GM21526 (cell line): ENCODE measurements at regions not wholly inside any gene's neighbourhood (a gene's known extent, or its start where the extent isn't known, plus 50 kb on each side); places are given as distances from the start of the nearest gene placed in this dataset.

Experiments
- ATAC-seq: cut with Tn5 transposase; IDR thresholded peaks from one replicate; pipeline ENCODE4 v1.9.1; 2021; ENCODE audit warnings: moderate library complexity; ENCODE audit not compliant: unreplicated experiment, low FRiP score

DNA sequence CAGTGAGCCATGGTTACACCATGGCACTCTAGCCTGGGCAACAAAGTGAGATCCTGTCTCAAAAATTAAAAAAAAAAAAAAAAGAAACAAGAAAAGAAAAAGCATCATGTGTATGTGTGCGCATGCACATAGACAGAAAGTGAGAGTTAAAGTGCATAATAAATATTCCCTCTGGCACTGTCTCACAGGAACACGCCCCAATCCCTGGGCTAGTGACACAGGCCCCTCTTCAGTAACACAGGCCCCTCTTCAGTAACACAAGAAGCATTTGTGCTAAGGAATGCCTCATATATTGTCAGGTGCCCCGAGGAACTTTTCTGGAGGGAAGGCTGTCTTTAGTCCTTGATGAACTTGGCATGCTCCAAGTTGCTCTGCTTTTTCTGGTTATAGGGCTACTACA lies 57.5 kb downstream of the RPL27A start:
- ATAC-seq = no peak

DNA sequence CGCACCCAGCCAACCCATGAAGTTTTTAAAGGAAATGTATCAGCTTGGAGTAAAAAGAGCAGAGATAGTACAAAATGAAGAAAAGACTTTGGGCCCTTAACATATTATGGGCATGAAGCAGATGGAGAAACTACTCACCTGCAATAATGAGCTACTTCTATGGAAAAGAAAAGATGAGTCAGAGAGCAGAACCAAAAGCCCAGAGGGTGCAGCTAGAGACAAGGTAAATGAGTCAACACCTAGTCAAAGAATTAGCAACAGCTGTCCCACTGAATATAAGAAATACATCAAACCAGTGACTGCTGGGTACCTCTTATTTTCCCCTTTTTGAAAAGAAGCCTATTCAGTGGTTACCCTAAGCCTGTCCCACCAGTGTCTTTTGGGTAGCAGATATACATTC lies 61.8 kb downstream of the RPL27A start:
- ATAC-seq = no peak

DNA sequence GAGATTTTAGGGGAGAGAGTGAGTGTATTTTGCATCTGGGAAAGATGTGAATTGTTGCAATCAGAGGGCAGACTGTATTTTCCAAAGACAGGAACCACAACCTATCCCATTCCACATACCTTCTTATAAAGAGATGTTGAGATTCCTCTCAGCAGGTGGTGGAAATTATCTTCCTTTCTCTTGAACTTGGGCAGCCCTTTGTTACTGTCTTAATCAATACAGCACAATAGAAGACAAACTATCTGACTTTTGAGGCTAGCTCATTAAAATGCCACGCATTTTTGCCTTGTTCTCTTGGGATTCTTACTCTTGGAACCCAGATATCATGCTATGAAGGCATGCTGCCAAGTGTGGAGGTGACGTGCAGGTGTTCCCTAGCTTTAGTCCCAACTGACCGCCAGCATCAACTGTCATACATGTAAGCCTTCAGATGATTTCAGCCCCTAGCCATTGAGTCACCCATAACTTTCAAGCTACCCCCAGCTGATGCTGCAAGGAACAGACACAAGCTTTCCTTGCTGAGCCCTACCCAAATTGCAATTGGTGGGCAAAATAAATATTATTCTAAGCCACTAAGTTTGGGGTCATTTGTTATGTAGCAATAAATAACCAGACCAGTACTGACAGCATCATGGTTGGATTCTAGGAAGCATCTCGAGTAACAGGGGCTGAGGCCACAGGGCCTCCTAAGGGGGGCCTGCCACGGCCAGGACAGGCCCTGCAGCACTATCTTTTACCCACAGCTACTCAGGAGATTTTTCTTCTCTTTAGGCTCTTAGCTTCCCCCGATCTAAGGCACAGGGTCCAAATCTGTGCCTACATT lies 63.0 kb downstream of the RPL27A start:
- ATAC-seq = no peak

DNA sequence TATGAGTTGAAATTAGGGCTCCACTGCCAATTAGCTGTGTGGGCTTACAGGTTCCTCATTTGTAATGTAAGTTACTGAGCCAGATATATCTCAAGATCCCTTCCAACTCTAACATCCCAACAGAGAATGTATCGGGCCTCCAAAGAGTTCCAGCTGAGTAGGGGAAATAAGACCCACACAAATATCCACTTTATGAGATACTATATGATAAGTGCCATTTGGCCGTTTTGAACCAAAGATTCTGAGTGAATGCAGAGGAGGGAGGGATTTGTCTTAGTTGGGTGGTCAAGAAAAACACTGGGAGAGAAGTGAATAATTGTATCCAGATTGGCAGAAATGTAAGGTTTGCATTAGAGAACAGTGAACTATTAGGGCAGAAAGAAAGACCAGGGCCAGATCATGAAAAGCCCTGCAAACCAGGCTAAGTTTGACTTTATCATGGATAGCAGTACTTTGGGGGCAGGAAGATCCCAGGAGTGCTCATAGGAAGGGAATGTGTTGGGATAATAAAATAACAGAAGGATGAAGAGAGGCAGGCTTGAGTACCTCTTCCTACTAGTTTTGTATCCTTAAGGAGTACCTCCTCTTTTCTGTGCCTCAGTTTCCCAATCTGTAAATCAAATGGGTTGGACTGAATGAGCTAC lies 63.9 kb downstream of the RPL27A start:
- no peak for ATAC-seq

- ATAC-seq = no peak
These were observed 64.6 kb downstream of the RPL27A start for GRCh38 chr11:8747173-8747572.

DNA sequence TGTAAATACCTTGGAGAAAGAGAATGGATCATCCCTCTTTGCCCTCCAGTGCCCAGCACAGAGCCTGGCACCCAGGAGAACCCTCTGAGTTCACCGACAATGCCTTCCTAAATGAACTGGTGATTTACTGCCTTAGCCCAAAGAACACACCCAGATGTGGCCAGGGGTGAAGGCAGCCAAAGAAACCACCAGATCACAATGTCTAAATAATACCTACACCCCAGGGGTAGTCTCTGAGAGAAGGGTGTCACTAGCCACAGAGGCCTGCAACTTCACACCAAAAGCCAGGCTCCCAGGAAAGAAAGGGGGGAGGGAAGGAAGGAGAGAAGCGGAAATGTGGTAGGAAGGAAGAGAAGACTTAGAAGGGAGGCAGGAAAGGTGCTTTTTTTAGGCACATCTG lies 65.7 kb downstream of the RPL27A start:
- ATAC-seq = no peak

GRCh38 chr11:8749202-8749601 lies 66.6 kb downstream of the RPL27A start:
- ATAC-seq = no peak

GRCh38 chr11:8754241-8754640 lies 71.6 kb downstream of the RPL27A start:
- no peak for ATAC-seq

GRCh38 chr11:8756201-8756600 lies 73.6 kb downstream of the RPL27A start:
- no peak for ATAC-seq

DNA sequence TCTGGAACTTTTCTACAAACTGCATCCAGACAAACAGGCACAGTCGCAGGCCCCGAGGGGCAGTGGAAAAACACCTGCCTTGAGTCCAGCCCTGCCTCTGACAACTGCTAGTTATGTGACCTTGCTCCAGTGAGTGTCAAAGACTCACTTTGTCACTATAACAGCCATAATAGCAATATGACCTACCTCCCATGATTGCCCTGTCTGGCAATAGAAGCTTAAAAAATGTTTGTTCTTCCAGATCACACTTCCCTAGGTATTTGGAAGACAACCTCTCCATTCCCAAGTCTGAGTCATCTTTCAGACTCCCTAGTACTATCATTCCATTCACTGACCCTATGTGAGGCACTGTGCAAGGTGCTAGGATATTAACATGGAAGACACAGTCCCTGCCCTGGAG lies 74.5 kb downstream of the RPL27A start:
- no peak for ATAC-seq

DNA sequence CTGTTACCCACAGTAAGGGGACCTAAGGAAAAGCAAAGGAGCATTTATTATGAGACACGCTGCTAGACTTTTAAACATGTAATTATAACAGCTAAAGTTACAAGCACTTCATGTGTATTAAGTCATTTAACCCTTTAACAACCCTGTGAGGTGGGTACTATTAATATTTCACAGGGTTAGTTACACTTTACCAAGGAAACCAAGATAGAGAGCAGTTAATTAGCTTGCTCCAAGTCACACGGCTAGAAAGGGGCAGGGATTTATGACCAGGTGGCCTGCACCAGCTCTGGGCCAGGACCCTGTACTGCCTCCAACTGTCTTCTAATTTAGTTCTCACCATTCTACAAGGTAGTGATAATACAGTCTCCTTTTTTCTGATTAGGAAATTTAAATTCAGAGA lies 74.9 kb downstream of the RPL27A start:
- no peak for ATAC-seq

DNA sequence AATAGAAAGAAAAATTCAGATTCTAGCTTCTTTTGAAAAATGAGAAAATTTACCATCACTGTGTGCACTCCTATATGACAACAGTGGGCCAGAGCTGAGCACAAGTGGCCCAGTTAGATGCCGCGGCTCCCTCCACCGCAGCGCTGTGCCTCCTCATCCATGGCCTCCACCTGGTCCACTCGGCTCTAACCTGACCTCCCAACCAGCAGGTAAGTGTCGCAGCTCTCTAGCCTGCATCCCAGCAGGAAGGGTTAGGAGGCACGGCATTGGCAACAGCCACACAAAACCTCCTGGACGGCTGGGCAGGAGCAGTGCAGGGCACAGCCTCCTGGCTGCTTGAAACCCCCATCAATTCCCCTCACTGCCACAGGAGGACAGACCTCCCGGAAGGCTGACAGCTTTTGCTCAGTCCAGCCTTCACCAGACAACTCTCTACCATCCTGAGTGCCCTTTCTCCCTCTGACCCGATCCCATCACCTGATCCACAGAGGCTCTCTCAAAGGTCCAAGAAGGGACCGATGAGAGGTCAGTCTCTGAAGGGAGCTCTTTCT lies 76.1 kb downstream of the RPL27A start:
- no peak for ATAC-seq

GRCh38 chr11:8759634-8760033 lies 77.0 kb downstream of the RPL27A start:
- no peak for ATAC-seq

GRCh38 chr11:8760896-8761295 lies 78.3 kb downstream of the RPL27A start:
- ATAC-seq = no peak

- ATAC-seq = no peak
These were observed 80.6 kb downstream of the RPL27A start for GRCh38 chr11:8763070-8763685.

DNA sequence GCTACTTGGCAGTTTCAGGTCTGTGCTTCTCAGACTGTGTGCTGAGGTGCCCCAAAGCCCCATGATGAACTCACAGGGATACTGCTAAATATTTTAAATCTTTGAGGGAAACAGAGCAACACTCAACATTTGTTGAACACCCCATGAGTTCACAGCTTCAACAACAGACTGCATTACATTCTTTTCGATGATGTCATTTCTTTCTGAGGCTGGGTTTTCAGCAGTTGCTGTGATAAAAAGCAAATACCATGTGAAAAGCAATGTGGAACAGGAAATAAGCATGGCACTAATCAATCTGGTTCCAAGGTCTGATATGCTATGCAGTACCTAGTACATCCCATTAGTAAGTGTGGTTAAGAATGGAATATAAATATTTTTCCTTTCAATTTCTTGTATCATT lies 82.7 kb downstream of the RPL27A start:
- ATAC-seq = no peak

DNA sequence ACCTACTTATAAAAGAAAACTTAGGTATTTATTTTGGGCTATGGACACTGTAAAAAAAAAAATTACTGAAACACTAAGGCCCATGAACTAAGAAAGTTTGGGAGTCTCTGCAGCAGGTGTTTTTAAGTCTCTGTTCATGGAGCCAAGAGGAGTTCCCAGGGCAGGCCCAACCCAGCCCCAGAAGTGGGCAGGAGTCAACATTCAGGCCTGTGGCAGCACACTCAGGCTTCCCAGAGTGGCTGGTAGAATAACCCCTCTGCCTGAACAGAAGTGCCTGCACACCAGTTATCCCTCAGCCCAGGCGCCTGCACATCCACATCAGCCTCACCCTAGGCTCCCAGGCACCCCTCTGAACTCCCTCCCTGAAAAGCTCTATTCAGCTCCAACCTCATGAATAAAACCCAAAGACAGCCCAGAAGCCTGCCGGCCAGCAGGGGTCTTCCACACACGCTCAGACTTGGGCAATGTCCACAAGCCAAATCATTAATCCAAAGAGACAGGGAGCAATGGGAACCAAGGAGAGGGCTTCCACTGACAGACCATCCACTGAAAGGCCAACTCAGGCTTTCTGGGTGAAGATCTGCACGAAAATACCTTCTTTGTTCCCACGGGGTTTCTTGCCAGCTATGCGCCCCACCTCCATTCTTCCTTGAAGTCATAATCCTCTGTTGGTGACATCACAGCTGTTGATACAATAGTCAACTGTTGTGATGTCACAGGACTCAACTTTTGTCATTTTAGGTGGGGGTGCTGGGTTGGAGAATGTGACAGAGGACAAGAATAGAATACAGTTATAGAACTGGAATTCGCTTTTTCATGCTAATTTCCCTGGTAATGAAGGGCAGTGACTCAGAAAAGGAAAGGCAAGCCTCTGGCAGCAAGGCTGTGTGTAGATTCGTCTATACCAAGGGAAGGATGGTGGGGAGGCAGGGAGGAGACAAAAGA lies 83.7 kb downstream of the RPL27A start:
- no peak for ATAC-seq

DNA sequence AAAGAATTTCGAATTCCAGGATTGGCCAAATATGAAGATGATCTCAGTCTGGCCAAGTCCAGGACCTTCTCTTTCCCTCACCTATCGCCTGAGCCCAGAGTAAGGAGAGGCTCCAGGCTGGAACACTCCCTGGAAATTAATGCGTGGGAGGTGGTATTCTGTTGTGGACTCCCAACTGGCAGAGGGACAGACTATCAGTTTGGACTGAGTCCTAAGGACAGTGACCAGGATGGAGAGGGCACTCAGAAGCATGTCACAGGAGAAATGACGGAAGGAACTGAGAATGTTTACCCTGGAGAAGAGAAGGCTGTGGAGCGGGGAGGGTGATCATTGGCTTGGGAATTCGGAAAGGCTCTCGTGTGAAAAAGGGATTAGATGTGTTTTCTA lies 84.4 kb downstream of the RPL27A start:
- ATAC-seq = no peak

- ATAC-seq = no peak
These were observed 85.0 kb downstream of the RPL27A start for GRCh38 chr11:8767466-8768142.
